ENCODE measurements at regions not wholly inside any gene's neighbourhood (a gene's known extent, or its start where the extent isn't known, plus 50 kb on each side); places are given as distances from the start of the nearest gene placed in this dataset.

- TF ChIP-seq PPARA (CRISPR knock-in tag; IDR thresholded peaks at IDR 0.05; ENCODE audit: borderline replicate concordance), result no peak
- TF ChIP-seq TSHZ2 (CRISPR knock-in tag; IDR thresholded peaks at IDR 0.05), result no peak
- TF ChIP-seq TCF4 (CRISPR knock-in tag; IDR thresholded peaks at IDR 0.05; ENCODE audit: borderline replicate concordance), result no peak
- no peak for TF ChIP-seq ZNF70 (CRISPR knock-in tag; IDR thresholded peaks at IDR 0.05)
- no peak for TF ChIP-seq TOX (CRISPR knock-in tag; IDR thresholded peaks at IDR 0.05; ENCODE audit: borderline replicate concordance)
- no peak for TF ChIP-seq ZFP3 (CRISPR knock-in tag; IDR thresholded peaks at IDR 0.05)
- peak; percentile 77 for ATAC-seq
These were observed 51.3 kb upstream of the STEAP4 start for GRCh38 chr7:88357781-88358525.

DNA sequence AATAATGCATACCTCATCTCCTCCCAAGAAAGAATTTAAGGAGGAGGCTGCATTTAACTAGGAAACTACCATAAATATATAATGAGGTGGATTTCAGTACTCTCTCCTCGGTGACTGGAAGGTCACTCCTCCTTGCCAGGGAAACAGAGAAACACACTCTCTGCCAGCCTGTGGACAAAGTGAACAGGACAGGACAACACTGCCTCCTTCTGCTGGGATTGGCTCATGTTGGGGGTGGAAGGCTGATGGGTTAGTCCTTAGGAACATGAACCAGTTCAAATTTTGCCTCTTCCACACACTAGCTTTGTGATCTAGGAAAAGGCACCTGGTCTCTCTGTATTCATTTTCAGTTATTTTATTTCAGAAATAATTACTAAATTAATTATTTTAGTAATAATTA is 50.6 kb upstream of the STEAP4 start:
- peak; percentile 76 for ATAC-seq
- TF ChIP-seq, protein P1, sequence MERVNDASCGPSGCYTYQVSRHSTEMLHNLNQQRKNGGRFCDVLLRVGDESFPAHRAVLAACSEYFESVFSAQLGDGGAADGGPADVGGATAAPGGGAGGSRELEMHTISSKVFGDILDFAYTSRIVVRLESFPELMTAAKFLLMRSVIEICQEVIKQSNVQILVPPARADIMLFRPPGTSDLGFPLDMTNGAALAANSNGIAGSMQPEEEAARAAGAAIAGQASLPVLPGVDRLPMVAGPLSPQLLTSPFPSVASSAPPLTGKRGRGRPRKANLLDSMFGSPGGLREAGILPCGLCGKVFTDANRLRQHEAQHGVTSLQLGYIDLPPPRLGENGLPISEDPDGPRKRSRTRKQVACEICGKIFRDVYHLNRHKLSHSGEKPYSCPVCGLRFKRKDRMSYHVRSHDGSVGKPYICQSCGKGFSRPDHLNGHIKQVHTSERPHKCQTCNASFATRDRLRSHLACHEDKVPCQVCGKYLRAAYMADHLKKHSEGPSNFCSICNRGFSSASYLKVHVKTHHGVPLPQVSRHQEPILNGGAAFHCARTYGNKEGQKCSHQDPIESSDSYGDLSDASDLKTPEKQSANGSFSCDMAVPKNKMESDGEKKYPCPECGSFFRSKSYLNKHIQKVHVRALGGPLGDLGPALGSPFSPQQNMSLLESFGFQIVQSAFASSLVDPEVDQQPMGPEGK (CRISPR knock-in tag; IDR thresholded peaks at IDR 0.05; ENCODE audit: borderline replicate concordance), result no peak
- TF ChIP-seq TOX (CRISPR knock-in tag; IDR thresholded peaks at IDR 0.05; ENCODE audit: borderline replicate concordance) (no peak), SNAI2 (CRISPR knock-in tag; IDR thresholded peaks at IDR 0.05) (no peak), CSDC2 (CRISPR knock-in tag; IDR thresholded peaks at IDR 0.05) (no peak), ZNF70 (CRISPR knock-in tag; IDR thresholded peaks at IDR 0.05) (no peak)

All from SK-N-SH treated with all-trans-retinoic acid at 6 μM for 48 hours (cell line).